SK-N-MC (cell line): ENCODE measurements at regions not wholly inside any gene's neighbourhood (a gene's known extent, or its start where the extent isn't known, plus 50 kb on each side); places are given as distances from the start of the nearest gene placed in this dataset.

Source experiments
- EZH2 ChIP-seq: fragments of 200-600 bp; sonication (generic); IDR thresholded peaks from one replicate; pipeline ENCODE4 v1.6.1; 2017; ENCODE audit warnings: antibody characterized with exemption
- POLR2AphosphoS5 ChIP-seq: IDR thresholded peaks from 2 replicates; pipeline ENCODE4 v1.6.1; 2012; ENCODE audit warnings: mild to moderate bottlenecking, low read depth, low read length, borderline replicate concordance

DNA sequence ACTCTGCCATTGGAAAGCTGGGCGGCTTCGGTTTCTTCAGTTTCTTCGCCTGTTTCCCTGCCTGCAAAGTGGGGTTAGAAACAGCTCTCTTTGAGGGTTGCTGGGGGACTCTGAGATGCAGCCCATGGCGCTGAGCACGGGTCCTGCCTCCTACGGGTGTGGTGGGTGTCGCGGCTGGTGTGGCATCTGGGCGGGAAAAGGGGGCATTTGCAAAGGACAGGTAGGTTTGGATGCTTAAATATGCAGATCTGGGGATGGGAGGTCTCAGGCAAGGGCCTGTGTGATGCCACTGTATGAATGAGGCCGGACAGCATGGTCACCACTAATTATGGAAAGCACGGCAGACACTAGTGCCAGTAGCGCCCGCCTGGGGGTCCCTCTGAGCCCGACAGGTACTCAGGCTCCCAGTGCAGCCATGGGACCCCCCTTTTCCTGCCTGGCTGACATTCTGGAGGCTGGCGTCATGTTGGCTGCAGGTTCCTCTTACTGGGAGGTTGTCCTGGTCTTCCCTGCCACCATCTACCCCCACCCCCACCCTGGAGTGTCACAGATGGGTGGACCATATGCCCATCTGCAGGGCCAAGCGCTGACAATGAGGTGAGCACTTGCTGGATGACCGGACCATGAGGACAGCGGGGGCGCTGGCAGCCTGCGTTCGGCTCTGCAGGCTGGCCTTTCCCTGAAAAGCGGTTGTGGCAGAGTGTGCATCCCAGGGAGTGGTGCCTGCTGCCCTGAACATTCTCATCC is 237.7 kb downstream of the SEC14L1 start:
- TF ChIP-seq EZH2 (no peak), POLR2AphosphoS5 (no peak)
